Muscle of leg (tissue), 3 donors: ENCODE measurements at regions not wholly inside any gene's neighbourhood (a gene's known extent, or its start where the extent isn't known, plus 50 kb on each side); places are given as distances from the start of the nearest gene placed in this dataset.
"Not testable (repeated sequence)": the region's sequence is repeated elsewhere in the genome, so short reads cannot be mapped to it uniquely, and the experiment has no call there.

Experiments used
- DNase-seq: peaks from one replicate; pipeline ENCODE4 v3.0.0; 2013
- H3K27ac ChIP-seq: one replicate; pipeline ENCODE4 v1.5.1; 2013; ENCODE audit warnings: mild to moderate bottlenecking, low read length, control low read depth
- H3K27me3 ChIP-seq: one replicate; pipeline ENCODE4 v1.6.1; 2013; ENCODE audit warnings: low read length; ENCODE audit not compliant: control insufficient read depth, insufficient read depth
- H3K36me3 ChIP-seq: one replicate; pipeline ENCODE4 v1.6.1; 2013; ENCODE audit warnings: low read length; ENCODE audit not compliant: control insufficient read depth, insufficient read depth
- H3K4me1 ChIP-seq: one replicate; pipeline ENCODE4 v1.6.1; 2013; ENCODE audit warnings: low read length; ENCODE audit not compliant: control insufficient read depth, insufficient read depth
- H3K4me3 ChIP-seq: one replicate; pipeline ENCODE4 v1.5.1; 2013; ENCODE audit warnings: low read length, control low read depth
- H3K9me3 ChIP-seq: replicated peaks from 2 replicates; pipeline ENCODE4 v1.6.1; 2013; ENCODE audit warnings: low read depth, low read length; ENCODE audit not compliant: control insufficient read depth
- WGBS: methylation state at CpG from one replicate; pipeline ENCODE4 v1.1.5; 2013; ENCODE audit warnings: missing lambda C conversion rate; ENCODE audit not compliant: insufficient coverage; 5-methylcytosine and 5-hydroxymethylcytosine counted together

GRCh38 chrX:121753602-121754001 lies 706.2 kb downstream of the GLUD2 start:
- no CpG with 5 or more reads among the region's 1 CpG for WGBS
- not testable (repeated sequence) for DNase-seq

GRCh38 chrX:121754301-121754700 lies 706.9 kb downstream of the GLUD2 start:
- WGBS: 60% methylated on average over 1 of the region's 2 CpGs
- Histone ChIP-seq H3K36me3 (no peaks in the 10 kb centered on the region), H3K27ac (no peak overlapping the region), H3K4me1 (no peaks in the 10 kb centered on the region), H3K4me3 (no peak overlapping the region), H3K27me3 (no peaks in the 10 kb centered on the region), H3K9me3 (no peaks in the 10 kb centered on the region)
- no peak for DNase-seq

More at GRCh38 chrX:121753602-121754001, 706.2 kb downstream of the GLUD2 start:
- not testable (repeated sequence) for H3K4me3 ChIP-seq, H3K4me1 ChIP-seq, H3K27ac ChIP-seq, H3K9me3 ChIP-seq, H3K27me3 ChIP-seq, H3K36me3 ChIP-seq

GRCh38 chrX:121755541-121755940 lies 708.1 kb downstream of the GLUD2 start:
- 40% methylated on average over 2 of the region's 3 CpGs for WGBS
- Histone ChIP-seq H3K4me3 (no peak overlapping the region), H3K4me1 (no peaks in the 10 kb centered on the region), H3K9me3 (no peaks in the 10 kb centered on the region), H3K27ac (no peak overlapping the region), H3K36me3 (no peaks in the 10 kb centered on the region), H3K27me3 (no peaks in the 10 kb centered on the region)
- no peak for DNase-seq

- WGBS: no CpG with 5 or more reads among the region's 6 CpGs
- DNase-seq: no peak
- Histone ChIP-seq H3K4me3 (no peak overlapping the region), H3K36me3 (no peaks in the 10 kb centered on the region), H3K9me3 (no peaks in the 10 kb centered on the region), H3K4me1 (no peaks in the 10 kb centered on the region), H3K27ac (no peak overlapping the region), H3K27me3 (no peaks in the 10 kb centered on the region)
Observed at GRCh38 chrX:121761845-121762244, 714.4 kb downstream of the GLUD2 start.

- H3K4me3 ChIP-seq: no peak overlapping the region
Observed at GRCh38 chrX:121763671-121764070, 716.3 kb downstream of the GLUD2 start.

GRCh38 chrX:121768210-121768609 lies 720.8 kb downstream of the GLUD2 start:
- not testable (repeated sequence) for H3K27ac ChIP-seq, H3K27me3 ChIP-seq, H3K4me3 ChIP-seq, H3K9me3 ChIP-seq, DNase-seq, H3K36me3 ChIP-seq, H3K4me1 ChIP-seq
- no CpG with 5 or more reads among the region's 3 CpGs for WGBS

More at GRCh38 chrX:121763671-121764070, 716.3 kb downstream of the GLUD2 start:
- no peaks in the 10 kb centered on the region for H3K27me3 ChIP-seq
- no peak overlapping the region for H3K27ac ChIP-seq
- H3K4me1 ChIP-seq: no peaks in the 10 kb centered on the region
- no peak for DNase-seq
- H3K9me3 ChIP-seq: no peaks in the 10 kb centered on the region
- WGBS: no CpG with 5 or more reads among the region's 4 CpGs
- no peaks in the 10 kb centered on the region for H3K36me3 ChIP-seq

GRCh38 chrX:121781991-121782390 lies 734.6 kb downstream of the GLUD2 start:
- no peak for DNase-seq
- Histone ChIP-seq H3K9me3 (no peaks in the 10 kb centered on the region), H3K36me3 (no peaks in the 10 kb centered on the region), H3K4me1 (no peaks in the 10 kb centered on the region), H3K4me3 (no peak overlapping the region), H3K27ac (no peak overlapping the region), H3K27me3 (no peaks in the 10 kb centered on the region)

GRCh38 chrX:121782544-121782943 lies 735.1 kb downstream of the GLUD2 start:
- Histone ChIP-seq H3K27me3 (no peaks in the 10 kb centered on the region), H3K4me1 (no peaks in the 10 kb centered on the region), H3K4me3 (no peak overlapping the region), H3K36me3 (no peaks in the 10 kb centered on the region), H3K9me3 (no peaks in the 10 kb centered on the region), H3K27ac (no peak overlapping the region)
- DNase-seq: no peak
- no CpG with 5 or more reads among the region's 2 CpGs for WGBS

- Histone ChIP-seq H3K9me3 (no peaks in the 10 kb centered on the region), H3K4me3 (no peak overlapping the region), H3K27ac (no peak overlapping the region), H3K36me3 (no peaks in the 10 kb centered on the region), H3K27me3 (no peaks in the 10 kb centered on the region), H3K4me1 (no peaks in the 10 kb centered on the region)
- WGBS: 67% methylated on average over 3 of the region's 3 CpGs
- no peak for DNase-seq
Observed at GRCh38 chrX:121782976-121783375, 735.6 kb downstream of the GLUD2 start.

GRCh38 chrX:121802881-121803412 lies 755.5 kb downstream of the GLUD2 start:
- Histone ChIP-seq H3K27me3 (no peaks in the 10 kb centered on the region), H3K4me3 (no peak overlapping the region), H3K4me1 (no peaks in the 10 kb centered on the region), H3K27ac (no peak overlapping the region), H3K36me3 (no peaks in the 10 kb centered on the region), H3K9me3 (peaks cover 10% of the 10 kb centered on the region)
- DNase-seq: no peak
- 59% methylated on average over 7 of the region's 7 CpGs for WGBS

GRCh38 chrX:121823406-121823805 lies 776.0 kb downstream of the GLUD2 start:
- DNase-seq: no peak
- peaks cover 3% of the 10 kb centered on the region for H3K9me3 ChIP-seq
- H3K27ac ChIP-seq: no peak overlapping the region
- no peaks in the 10 kb centered on the region for H3K27me3 ChIP-seq
- no peak overlapping the region for H3K4me3 ChIP-seq
- no peaks in the 10 kb centered on the region for H3K4me1 ChIP-seq
- 70% methylated on average over 2 of the region's 2 CpGs for WGBS
- no peaks in the 10 kb centered on the region for H3K36me3 ChIP-seq
